DMS79 (cell line): ENCODE measurements at regions not wholly inside any gene's neighbourhood (a gene's known extent, or its start where the extent isn't known, plus 50 kb on each side); places are given as distances from the start of the nearest gene placed in this dataset.

Experiments used
- DNase-seq: peaks from one replicate; lab custom pipeline; 2025; lab: John Stamatoyannopoulos, UW

DNA sequence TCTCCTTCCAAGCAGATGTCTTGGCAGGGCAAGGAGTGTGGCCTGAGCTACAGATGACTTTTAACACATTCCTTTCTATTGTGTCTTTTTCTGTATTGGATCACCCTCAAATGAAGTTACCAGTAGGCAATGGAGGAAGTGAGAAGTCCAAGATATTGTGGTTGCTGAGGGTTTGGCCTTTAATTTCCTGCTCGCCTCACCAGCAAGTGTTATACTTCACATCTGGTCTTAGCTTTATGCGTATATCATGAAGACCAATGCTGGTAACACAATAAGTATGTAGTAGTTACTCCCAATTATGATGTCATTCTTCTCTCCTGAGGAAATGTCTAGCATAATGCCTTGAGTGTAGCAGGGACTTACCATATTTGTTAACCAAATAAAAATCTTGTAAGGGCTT is 179.9 kb downstream of the ZIC1 start:
- no peak for DNase-seq

DNA sequence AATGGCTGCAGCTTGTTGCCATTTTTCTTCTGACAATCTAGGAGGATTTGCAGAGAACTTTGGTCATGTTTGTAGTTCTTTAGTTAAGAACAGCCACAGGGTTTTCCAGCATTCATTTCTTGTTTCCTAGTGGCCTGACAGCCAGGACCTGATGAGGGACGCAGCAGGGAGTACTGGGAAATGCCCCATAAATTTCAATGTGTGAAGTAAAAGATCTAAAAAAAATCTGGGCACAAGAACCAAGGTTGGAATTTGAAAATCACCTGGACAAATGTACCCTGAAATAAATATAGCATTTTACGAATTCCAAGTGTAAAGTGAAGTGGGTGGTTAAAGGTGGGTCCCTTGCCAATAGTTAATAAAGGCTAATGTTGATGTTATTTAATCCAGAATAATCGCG is 195.0 kb downstream of the ZIC1 start:
- no peak for DNase-seq

DNA sequence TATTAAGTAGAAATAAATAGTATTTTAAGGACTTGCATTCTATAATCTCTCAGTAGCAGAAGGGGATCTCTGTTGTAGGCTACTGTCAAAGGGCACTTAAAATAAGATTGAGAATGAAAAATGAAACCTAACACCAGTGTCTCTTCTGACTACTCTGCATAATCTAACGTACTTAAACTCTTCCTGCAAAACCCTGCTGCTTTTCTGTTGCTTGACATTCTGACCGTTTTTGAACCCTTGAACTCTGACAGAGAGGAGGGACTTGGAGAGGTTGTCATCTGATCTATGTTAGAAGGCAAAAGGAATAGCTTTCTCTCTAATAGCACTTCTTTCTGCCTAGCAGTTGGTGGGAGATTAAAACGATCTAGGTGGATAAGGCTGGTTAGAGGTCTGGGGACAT is 204.6 kb downstream of the ZIC1 start:
- DNase-seq = no peak

DNA sequence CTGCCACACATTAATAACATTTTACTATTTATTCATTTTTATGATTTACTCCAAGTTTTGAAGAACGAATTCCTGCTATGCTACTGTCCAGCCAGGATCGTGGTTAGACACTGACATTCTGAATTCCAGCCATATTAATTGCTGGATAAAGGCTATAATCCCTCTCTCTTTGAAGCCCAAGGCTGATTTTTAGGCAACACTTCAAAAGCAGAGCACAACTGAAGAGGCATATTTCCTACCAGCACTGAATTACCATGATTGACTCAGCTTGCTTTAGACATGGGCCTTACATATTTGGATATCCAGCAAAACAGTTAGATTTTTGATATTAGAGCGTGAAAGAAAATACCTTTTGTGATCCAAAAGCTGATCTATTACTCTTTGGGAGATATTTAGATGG is 205.0 kb downstream of the ZIC1 start:
- no peak for DNase-seq

DNA sequence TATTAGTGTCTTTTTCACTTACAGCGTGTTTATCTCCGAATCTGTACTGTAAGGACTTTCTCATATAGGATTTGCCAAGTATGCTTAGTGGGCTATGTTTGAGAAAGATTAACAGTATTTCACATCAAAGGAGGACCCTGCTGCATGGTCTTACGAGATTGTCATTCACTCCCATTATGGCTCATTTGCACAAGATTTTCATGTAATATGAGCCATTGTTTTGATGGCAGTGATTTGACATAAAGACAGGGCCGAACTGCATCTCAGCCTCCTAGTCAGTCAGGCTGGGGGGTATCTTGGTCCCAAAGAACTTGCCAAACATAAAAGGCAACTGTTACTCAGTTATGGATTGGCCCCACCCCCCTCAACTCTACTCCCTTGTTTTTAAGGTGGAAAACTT is 205.9 kb downstream of the ZIC1 start:
- DNase-seq = no peak

DNA sequence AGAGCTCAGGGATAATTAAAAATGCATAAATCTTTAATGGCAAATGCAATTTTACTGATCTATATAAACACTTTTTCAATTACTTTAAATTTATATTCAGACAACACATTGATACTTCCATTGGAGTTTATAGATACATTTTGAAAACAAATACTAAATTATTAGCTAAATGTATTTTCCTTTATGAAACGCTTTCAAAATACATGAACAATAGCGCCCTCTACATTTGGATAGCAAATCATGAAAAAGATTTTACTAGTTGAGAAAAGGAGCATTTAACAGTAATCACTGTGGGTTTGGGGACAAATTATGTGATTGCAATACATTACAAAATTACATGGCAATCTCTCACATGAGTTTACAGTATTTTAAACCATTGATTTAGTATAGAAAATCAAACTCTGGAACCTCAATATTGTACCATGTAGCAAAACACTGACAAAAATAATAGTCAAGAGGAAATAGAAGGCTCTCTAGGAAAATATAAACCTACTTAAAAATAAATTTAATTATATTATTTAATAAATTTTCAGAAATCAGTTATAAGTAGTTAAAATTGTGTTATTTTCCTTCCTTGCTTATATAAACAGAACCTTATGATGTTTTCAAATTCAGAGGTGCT is 207.9 kb downstream of the ZIC1 start:
- no peak for DNase-seq

DNA sequence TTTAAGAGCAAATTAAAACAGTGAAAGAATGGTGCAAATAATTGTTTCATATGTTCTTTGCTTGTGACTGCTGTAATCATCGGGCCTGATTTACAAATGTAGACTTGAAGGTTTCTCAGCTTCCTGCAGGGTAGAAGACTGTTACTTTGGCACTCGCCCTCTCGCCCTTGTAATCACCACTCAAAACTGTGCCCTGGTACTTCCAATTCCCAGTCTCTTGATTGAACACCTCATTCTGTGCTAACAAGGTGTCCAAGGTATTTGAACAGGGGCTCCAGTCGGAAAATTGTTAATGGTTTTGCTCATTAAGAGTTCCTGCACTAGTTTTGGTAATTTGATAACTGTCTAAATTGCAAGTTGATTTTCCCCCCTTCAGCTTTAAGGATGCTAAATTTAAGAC is 209.5 kb downstream of the ZIC1 start:
- no peak for DNase-seq

DNA sequence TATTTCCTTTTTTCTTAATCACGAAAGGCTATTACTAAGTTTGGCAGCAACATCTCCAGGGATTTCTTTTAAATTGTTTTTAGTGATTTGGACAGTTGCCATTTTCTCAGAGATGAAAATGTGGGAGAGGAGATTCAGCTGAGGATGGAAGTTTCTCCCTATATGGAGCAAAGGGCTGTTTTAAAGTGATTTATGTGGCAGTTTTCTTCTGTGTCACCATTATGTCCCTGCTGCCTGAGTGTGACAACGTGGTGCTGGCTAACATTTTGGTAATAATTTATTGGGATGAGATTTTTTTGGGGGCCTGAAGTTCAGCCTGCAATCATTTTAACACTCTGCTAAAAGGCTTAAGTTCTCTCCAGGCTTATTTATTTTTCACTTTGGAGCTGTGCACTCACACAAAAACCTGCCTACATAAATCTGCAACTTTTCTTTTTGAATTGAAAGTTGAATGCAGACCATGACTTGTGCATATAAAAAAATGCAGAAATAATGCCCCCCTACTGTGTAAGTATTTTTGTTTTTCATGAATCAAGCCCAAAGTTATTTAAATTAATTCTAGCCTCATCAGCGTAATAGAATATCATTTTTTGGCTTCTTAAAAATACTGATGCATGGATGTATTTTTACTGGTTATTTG is 210.9 kb downstream of the ZIC1 start:
- DNase-seq = no peak

DNA sequence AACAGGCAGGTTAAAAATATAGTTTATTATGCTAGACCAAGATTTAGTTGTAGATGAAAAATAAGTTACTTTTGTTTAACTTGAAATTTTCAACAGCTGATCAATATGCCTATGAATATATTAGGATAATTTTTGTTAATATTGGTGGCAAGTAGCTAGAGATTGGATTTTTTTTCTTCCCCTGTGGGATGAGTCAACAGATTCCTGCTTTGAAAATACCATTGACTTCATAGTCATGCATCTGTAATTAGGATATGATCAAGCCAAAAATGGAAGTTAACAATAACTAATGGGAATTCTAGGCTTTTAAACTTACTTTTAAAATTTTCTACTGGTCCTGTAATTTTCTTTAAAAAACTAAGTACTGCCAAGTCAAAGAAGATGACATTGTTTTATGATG is 211.7 kb downstream of the ZIC1 start:
- no peak for DNase-seq

DNA sequence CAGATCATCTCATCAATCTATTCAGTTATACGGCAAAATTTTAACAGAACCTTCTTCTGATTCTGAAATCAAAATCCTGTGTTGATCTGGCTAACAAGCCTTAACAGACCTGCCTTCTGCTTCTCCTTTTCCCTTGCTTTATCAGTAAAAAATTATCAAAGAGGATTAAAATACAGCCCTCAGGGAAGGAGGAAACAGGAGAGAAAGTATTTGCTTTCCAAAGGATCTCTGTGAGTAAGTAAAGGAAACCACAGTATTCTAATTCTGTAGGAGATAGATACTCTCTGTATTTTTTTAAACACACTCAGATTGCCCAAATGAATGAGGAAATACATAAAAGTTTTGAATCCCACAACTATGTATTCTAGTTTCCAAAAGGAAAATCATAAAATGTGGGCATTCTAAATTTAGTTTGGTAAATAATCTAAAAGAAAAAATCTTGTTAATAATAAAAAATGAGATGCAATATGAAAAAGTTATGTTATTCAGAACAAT is 221.8 kb downstream of the ZIC1 start:
- DNase-seq = no peak

DNA sequence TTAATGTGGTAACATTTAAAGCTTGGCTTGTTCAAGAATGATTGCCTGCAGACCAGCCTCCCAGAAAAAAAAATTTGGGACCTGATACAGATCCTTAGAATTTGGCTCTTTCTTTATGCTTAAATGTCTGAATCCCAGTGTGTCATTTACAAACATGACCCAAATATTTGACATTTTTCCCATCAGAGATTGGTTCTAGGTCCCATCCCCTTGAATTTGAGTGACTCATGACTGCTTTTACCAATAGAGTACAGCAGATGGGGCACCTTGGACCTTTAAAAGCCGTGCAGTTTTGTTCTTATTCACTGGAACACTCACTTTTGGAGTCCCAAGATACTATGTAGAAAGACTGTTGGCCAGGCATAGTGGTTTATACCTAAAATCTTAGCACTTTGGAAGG is 231.6 kb downstream of the ZIC1 start:
- no peak for DNase-seq

DNA sequence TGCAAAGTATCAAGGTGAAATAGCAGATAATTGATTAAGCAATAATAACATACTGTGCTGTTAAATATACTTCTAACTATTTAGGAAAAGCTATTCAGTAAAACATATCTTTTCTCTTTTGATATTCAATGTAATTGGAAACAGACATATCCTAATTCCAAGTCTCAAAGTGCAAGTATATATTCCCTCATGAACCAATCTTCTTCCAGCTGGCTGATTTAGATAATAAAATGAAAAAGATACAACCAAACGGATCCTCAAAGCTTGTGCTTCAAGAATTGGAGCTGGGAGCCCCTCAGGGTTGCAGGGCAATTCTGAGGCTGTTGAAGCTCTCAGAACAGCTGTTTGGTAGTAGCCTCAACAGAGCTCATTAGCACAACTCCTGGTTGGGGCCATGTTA is 236.6 kb downstream of the ZIC1 start:
- no peak for DNase-seq

DNA sequence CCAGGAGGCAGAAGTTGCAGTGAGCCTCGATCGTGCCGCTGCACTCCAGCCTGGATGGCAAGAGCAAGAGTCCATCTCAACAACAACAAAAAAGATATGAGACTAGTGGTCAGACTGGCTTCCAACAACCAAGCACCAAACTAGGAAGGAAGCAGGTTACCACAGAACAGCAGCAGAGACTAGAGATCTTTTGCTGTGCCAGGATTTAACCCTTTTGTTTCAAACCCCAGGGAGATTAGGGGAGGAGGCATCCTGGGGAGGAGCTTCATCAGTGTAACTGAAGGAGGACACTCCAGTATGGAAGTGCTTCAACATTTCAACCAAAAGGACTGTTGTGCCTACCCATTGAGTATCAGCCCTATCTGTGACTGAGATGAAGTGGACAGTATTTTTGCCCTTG is 240.3 kb downstream of the ZIC1 start:
- no peak for DNase-seq

DNA sequence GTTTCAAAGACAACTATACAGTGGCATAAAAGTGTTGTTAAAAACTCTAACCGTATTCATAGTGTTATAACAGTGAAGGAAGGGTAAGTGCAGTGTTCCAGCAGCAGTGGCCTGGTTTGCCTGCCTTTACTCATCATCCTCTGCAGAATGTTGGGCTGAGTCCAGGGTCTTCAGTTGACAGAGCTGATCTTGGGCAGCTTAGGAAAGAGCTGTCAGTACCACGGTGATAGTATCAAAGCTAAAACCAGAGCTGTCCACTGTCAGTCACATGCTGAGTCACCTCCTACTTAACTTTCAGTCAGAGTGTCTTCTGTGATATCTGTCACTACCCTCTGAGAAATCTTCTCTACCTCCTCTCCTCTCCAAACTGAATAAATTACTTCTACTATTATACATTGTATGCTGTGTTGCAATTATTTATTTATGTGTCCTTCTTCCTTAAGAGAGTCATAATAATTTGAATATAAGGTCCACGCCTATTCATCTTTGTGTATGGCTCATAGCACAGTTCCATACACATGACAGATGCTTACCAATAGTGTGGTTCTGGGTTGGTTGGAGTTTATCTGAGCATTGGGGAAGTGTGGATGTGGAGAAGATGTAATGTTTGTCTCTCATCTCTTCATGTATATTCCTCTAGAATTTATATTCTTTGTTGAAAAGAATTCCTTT is 242.1 kb downstream of the ZIC1 start:
- no peak for DNase-seq

DNA sequence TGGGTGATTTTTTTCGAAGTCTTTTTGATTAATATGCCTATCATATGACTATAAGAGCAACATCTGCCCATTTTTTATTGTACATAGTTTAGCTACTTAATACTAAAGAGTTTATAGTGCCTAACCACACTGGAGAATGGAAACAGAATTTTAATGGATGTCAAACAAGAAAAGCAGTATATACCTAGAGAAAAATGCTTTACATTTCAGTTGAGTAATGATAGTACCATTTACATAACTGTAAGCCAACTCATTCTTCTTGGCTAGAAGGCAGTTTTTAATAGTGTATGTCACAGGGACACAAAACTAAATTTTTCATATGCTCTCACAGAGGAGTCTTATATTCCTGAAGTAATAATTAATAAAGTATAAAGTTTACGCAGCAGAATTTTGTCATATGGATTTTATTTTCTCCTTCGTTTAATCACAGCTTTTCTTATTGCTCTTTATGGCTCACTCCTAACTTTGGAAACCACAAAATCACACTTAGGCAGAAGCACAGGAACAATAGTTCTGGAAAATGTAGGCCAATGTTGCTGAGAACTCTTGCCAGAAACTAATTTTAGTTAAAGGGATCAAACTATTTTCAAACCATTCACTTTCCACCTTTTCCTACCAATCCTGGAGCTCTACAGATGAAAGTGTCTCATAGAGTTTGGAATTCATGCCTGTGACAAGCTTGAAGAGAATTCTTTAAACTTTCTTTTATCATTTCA is 243.6 kb downstream of the ZIC1 start:
- no peak for DNase-seq

DNA sequence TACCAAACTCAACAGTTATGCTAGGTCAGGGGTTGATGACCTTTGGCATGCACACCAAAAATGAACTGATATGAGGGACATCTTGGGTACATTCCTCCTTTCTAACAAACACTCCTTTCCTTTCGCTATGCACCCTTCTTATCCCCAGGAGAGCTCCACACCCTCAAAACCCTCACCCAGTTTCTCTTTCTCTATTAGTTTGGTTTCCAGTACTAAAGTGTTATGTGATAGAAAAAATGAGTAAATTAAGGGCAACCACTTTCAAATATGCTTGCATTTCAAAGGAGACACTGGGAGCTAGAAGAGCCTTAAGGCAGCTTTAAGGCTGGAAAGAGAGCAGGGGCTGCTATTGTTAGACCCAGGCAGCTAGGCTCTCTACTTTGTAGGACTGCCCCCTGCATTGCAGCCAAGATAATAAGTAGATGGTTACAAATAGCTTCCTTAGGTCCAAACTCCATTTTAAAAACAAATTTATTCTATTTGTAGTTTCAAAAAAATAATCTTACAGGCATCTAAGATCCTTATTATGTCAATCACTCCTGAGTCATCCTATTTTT is 244.3 kb downstream of the ZIC1 start:
- DNase-seq = no peak

DNA sequence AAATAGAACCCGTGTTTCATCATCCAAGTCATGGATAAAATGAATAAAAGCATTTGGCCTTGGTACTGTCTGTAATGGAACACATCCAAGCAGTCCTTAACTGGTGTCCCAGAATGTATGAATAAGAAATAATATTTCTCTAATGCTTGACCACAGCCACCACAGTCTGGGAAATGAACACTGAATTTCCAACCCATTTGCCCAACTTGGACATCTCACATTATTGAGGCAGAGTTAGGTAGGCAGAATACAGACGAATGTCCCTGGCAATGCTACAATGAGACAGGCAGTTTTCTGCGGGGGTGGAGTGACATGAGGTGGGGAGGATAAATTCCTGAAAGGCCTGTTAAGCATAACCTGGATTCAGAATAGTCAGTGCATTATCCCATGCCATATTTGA is 245.7 kb downstream of the ZIC1 start:
- DNase-seq = no peak

DNA sequence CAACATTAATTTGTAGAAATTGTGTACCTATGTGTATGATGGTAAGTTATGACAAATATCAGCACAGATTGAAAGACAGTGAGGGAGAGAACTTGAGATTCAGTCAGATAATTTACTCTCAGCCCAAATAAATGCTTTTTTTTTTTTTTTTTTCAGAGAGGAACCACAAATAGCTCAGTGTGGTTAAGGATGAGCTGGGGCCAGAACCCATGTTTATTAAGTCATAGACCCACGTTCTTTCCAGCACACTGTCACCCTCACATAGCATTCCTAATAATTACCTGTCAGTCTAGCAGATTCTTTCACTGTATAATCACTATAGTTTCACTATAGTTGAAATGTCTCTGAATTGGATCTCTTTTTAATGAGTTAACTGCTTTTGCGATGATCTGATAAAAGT is 246.1 kb downstream of the ZIC1 start:
- DNase-seq = no peak

DNA sequence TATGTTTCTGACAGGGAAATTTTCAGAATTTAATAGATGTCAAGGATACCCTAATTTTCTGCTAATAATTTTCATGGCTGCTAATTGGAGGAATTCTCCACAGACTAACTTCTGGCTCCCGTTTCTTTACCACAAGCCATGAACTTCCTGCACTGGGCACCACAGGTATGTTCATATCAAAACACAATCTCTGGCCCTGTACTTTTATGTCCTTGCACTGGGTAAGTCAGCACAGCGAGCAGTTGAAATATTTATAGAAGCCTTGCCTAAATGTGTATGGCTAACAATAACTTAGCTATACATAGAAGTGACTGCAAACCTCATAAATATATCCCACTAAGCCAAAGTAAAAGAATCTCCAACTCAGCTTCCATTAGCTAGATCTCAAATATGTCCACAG is 246.9 kb downstream of the ZIC1 start:
- DNase-seq = no peak

DNA sequence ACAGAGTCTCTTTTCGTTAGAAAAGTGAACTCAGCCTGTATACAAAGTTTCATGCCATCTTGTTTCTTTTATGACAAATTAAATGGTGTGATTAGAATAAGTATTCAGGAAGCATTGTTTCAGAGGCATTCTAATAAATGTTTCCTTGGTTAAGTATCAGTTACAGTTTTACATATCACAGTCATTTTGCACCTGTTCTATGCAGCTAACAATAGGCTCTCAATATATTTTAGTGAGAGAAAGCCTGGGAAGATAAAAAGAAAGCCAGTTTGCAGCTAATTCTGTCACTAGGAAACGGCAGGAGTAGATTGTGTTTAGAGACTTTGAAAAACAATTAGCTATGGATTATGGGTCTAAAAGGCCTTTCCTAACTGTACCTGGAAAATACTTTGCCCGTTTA is 252.8 kb downstream of the ZIC1 start:
- DNase-seq = no peak

DNA sequence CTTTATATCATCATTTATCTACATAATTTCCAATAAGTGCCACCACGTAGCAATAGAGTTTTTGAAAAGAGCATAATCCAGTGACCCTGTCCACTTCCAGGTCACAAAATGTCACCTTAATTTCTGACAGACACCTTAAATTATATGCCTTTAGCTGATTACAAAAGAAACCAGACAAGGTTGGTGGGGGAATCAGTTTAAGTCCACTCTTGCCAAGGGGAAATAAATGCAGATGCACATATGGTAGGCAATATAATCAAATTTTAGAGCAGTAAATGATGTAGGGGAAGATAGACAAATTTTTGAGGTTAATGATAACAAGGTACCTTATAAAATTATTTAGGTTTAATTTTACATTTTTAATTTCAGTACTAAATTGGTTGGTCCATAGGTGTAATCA is 253.5 kb downstream of the ZIC1 start:
- no peak for DNase-seq

DNA sequence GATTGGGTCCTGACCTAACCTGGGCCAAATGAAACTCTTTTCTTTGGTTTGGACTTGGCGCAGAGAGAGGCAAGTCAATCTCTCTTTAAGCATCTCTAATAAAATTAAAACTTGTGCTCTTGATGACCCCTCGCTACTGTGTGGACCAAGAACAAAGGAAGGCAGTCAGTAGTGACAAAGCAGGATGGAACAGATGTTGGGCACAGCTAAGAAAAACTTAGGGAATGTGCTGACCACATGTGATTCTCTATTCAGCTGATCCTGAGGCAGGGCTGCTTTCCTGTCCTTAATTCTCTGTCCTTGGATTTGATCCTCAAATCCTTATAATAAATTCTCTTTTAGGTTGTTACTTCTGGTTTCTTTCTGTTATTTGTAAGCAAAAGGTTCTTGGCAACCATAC is 259.9 kb downstream of the ZIC1 start:
- no peak for DNase-seq

DNA sequence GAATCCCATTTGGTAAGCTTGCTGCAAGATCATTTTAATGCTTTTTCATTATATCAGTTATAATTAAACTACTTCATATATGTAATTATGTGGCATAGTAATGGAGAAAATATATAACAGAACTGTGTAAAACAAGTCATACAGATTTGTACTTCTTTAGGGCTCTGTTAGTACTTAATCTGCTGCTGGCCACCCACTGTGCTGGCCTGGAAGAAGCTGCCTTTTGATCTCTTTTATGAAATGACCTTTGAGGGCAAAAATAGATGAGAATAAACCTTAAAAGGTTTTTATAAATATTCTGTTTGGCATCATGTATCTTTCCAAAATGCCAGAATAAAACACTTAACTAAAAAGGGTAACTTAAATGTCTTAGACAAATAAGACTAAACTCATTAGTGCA is 262.9 kb downstream of the ZIC1 start:
- DNase-seq = no peak
